MM.1S (cell line): ENCODE measurements at regions not wholly inside any gene's neighbourhood (a gene's known extent, or its start where the extent isn't known, plus 50 kb on each side); places are given as distances from the start of the nearest gene placed in this dataset.

Experiments
- DNase-seq: peaks from one replicate; pipeline ENCODE4 v3.0.0-alpha.2; 2015
- H2AFZ ChIP-seq: fragments of 300-600 bp; sonication (generic); 2 replicates; pipeline ENCODE4 v1.6.0; 2016; ENCODE audit warnings: antibody characterized with exemption, low read length
- H3F3A ChIP-seq: fragments of 300-600 bp; sonication (generic); 2 replicates; pipeline ENCODE4 v1.6.1; 2016; ENCODE audit warnings: mild to moderate bottlenecking, antibody characterized with exemption, low read length, moderate library complexity, mixed read lengths; ENCODE audit not compliant: insufficient read depth
- H3K27ac ChIP-seq: fragments of 300-600 bp; sonication (generic); 2 replicates; pipeline ENCODE4 v1.5.1; 2016; ENCODE audit warnings: mild to moderate bottlenecking, low read length
- H3K27me3 ChIP-seq: fragments of 300-600 bp; sonication (generic); replicated peaks from 2 replicates; pipeline ENCODE4 v1.6.0; 2016; ENCODE audit warnings: low read length; ENCODE audit not compliant: insufficient read depth
- H3K36me3 ChIP-seq: fragments of 300-600 bp; sonication (generic); replicated peaks from 2 replicates; pipeline ENCODE4 v1.6.1; 2016; ENCODE audit warnings: mild to moderate bottlenecking, low read length, mixed read lengths; ENCODE audit not compliant: insufficient read depth
- H3K4me1 ChIP-seq: fragments of 300-600 bp; sonication (generic); 2 replicates; pipeline ENCODE4 v1.6.1; 2016; ENCODE audit warnings: low read length, mixed read lengths
- H3K4me2 ChIP-seq: fragments of 300-600 bp; sonication (generic); 2 replicates; pipeline ENCODE4 v1.6.0; 2016; ENCODE audit warnings: low read depth, low read length
- H3K4me3 ChIP-seq: fragments of 300-600 bp; sonication (generic); 2 replicates; pipeline ENCODE4 v1.5.1; 2016; ENCODE audit warnings: low read length, mixed read lengths
- H3K79me2 ChIP-seq: fragments of 300-600 bp; sonication (generic); 2 replicates; pipeline ENCODE4 v1.6.1; 2016; ENCODE audit warnings: mixed run types, low read length, mixed read lengths
- H3K9ac ChIP-seq: fragments of 300-600 bp; sonication (generic); 2 replicates; pipeline ENCODE4 v1.6.1; 2016; ENCODE audit warnings: low read length, mixed read lengths
- H3K9me2 ChIP-seq: fragments of 300-600 bp; sonication (generic); replicated peaks from 2 replicates; pipeline ENCODE4 v1.6.1; 2016; ENCODE audit warnings: mild to moderate bottlenecking, low read length, mixed read lengths; ENCODE audit not compliant: insufficient read depth
- H3K9me3 ChIP-seq: fragments of 300-600 bp; sonication (generic); replicated peaks from 2 replicates; pipeline ENCODE4 v1.6.1; 2016; ENCODE audit warnings: mild to moderate bottlenecking, low read length, mixed read lengths; ENCODE audit not compliant: insufficient read depth
- H4K20me1 ChIP-seq: fragments of 300-600 bp; sonication (generic); 2 replicates; pipeline ENCODE4 v1.6.1; 2016; ENCODE audit warnings: mild to moderate bottlenecking, low read length, moderate library complexity, mixed read lengths; ENCODE audit not compliant: insufficient read depth
- EZH2 ChIP-seq: fragments of 300-600 bp; sonication (generic); optimal IDR thresholded peaks from 2 replicates; pipeline ENCODE3; 2017; ENCODE audit warnings: low read depth, mild to moderate bottlenecking, antibody characterized with exemption, low read length, mixed read lengths
- EZH2phosphoT487 ChIP-seq: fragments of 300-600 bp; sonication (generic); IDR thresholded peaks from 2 replicates; pipeline ENCODE4 v1.6.1; 2018; ENCODE audit warnings: antibody characterized with exemption, low read length
- TF ChIP-seq, protein P1 (sequence below): fragments of 300-600 bp; sonication (generic); IDR thresholded peaks from 2 replicates; pipeline ENCODE4 v1.5.1; 2016; ENCODE audit warnings: antibody characterized with exemption, low read length, mixed read lengths

DNA sequence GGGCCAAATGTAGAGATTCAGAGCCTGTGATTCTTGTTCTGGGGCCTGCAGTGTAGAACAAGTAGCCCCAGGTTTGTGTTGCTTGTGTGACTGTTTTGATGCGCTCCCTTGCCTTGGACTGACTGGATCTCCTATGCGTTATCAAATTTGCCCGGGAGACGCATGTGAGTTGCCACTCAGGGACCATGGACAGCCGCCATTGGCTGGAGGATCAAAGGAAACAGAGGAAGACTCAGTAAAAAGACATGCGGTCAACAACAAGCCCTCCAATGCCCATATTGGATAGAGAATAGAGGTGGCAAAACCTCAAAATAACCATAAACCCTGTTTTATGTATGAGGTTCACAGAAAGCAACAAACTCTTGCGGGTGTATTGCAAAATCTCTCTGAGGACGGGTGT, 327.5 kb upstream of the IGFBP7 start:
- no peak overlapping the region for H2AFZ ChIP-seq
- no peaks in the 10 kb centered on the region for H3F3A ChIP-seq
- H3K9me2 ChIP-seq: no peaks in the 10 kb centered on the region
- no peaks in the 10 kb centered on the region for H3K27me3 ChIP-seq
- no peak for DNase-seq
- no peak overlapping the region for H3K27ac ChIP-seq
- no peaks in the 10 kb centered on the region for H3K36me3 ChIP-seq
- TF ChIP-seq, protein P1, sequence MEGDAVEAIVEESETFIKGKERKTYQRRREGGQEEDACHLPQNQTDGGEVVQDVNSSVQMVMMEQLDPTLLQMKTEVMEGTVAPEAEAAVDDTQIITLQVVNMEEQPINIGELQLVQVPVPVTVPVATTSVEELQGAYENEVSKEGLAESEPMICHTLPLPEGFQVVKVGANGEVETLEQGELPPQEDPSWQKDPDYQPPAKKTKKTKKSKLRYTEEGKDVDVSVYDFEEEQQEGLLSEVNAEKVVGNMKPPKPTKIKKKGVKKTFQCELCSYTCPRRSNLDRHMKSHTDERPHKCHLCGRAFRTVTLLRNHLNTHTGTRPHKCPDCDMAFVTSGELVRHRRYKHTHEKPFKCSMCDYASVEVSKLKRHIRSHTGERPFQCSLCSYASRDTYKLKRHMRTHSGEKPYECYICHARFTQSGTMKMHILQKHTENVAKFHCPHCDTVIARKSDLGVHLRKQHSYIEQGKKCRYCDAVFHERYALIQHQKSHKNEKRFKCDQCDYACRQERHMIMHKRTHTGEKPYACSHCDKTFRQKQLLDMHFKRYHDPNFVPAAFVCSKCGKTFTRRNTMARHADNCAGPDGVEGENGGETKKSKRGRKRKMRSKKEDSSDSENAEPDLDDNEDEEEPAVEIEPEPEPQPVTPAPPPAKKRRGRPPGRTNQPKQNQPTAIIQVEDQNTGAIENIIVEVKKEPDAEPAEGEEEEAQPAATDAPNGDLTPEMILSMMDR: no peak
- TF ChIP-seq EZH2 (no peak), EZH2phosphoT487 (no peak)
- no peaks in the 10 kb centered on the region for H3K4me1 ChIP-seq
- H3K4me3 ChIP-seq: no peak overlapping the region
- H3K4me2 ChIP-seq: no peak overlapping the region
- no peaks in the 10 kb centered on the region for H3K9me3 ChIP-seq
- H3K79me2 ChIP-seq: no peaks in the 10 kb centered on the region
- H4K20me1 ChIP-seq: no peaks in the 10 kb centered on the region
- no peak overlapping the region for H3K9ac ChIP-seq

- TF ChIP-seq, protein P1: no peak
- TF ChIP-seq EZH2phosphoT487: no peak
- no peak for TF ChIP-seq EZH2
- Histone ChIP-seq H3F3A (no peaks in the 10 kb centered on the region), H3K9ac (no peak overlapping the region), H3K79me2 (no peaks in the 10 kb centered on the region), H3K9me3 (no peaks in the 10 kb centered on the region), H3K4me3 (no peak overlapping the region), H3K36me3 (no peaks in the 10 kb centered on the region), H3K9me2 (no peaks in the 10 kb centered on the region), H3K4me2 (no peak overlapping the region), H3K27me3 (no peaks in the 10 kb centered on the region), H2AFZ (no peak overlapping the region), H3K4me1 (no peaks in the 10 kb centered on the region), H4K20me1 (no peaks in the 10 kb centered on the region), H3K27ac (no peak overlapping the region)
- no peak for DNase-seq
Observed at GRCh38 chr4:57435300-57435699, 325.1 kb upstream of the IGFBP7 start.

DNA sequence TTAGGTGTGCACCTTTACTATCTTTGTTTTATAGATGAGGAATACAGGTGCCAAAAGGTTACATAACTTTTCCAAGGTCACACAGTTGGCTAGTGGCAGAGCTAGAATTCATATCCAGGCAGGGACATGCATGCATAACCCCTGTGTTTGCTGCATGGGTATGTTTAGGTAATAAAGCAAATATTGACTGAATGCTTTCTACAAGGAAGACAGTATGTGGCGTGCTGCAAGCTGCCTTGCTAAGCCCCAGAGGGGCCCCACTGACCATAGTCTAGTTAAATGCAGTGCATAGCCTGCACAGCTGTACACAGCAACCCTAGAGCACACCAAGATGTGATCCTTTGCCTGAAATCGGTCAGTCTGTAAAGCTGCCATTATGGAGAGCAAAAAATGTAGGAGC, 320.5 kb upstream of the IGFBP7 start:
- Histone ChIP-seq H3K36me3 (no peaks in the 10 kb centered on the region), H4K20me1 (no peaks in the 10 kb centered on the region), H3K9me2 (no peaks in the 10 kb centered on the region), H3F3A (no peaks in the 10 kb centered on the region), H3K27ac (no peak overlapping the region), H3K4me3 (no peak overlapping the region), H3K27me3 (no peaks in the 10 kb centered on the region), H2AFZ (no peak overlapping the region), H3K4me1 (no peaks in the 10 kb centered on the region), H3K9ac (no peak overlapping the region), H3K79me2 (no peaks in the 10 kb centered on the region), H3K9me3 (no peaks in the 10 kb centered on the region), H3K4me2 (no peak overlapping the region)
- no peak for DNase-seq
- no peak for TF ChIP-seq EZH2
- TF ChIP-seq, protein P1: no peak
- no peak for TF ChIP-seq EZH2phosphoT487
